Sigmoid colon (tissue), 3 donors: ENCODE measurements at regions not wholly inside any gene's neighbourhood (a gene's known extent, or its start where the extent isn't known, plus 50 kb on each side); places are given as distances from the start of the nearest gene placed in this dataset.

Experiments used
- CTCF ChIP-seq, 4 experiments: fragments of 450-650 bp in 3 of 4; fragments of 200-600 bp in 1 of 4; IDR thresholded peaks; one replicate each; pipeline ENCODE4 v1.5.1; 2016 to 2019; ENCODE audit warnings: antibody characterized with exemption in 4 of 4, mild to moderate bottlenecking in 3 of 4, moderate library complexity in 2 of 4
- POLR2A ChIP-seq, 2 donors: fragments of 450-650 bp; IDR thresholded peaks; one replicate each; pipeline ENCODE4 v1.6.1; 2016; ENCODE audit warnings: antibody characterized with exemption in 2 of 2, mild to moderate bottlenecking in 2 of 2, moderate library complexity in 2 of 2

GRCh38 chr18:47720741-47721140 lies 209.7 kb downstream of the SMAD2 start:
- TF ChIP-seq POLR2A (IDR thresholded peaks at IDR 0.05) (no peak), CTCF (IDR thresholded peaks at IDR 0.05) (no peak)
